Neural progenitor cell (in vitro differentiated cells): ENCODE measurements at regions not wholly inside any gene's neighbourhood (a gene's known extent, or its start where the extent isn't known, plus 50 kb on each side); places are given as distances from the start of the nearest gene placed in this dataset.

Experiments used
- CTCF ChIP-seq: fragments of 200-600 bp; sonication (generic); IDR thresholded peaks from 2 replicates; pipeline ENCODE4 v1.5.1; 2017; ENCODE audit warnings: antibody characterized with exemption, mild to moderate bottlenecking
- EZH2 ChIP-seq: fragments of 200-600 bp; sonication (generic); IDR thresholded peaks from 2 replicates; pipeline ENCODE4 v1.6.1; 2017; ENCODE audit warnings: antibody characterized with exemption, mild to moderate bottlenecking, moderate library complexity

- no peak for TF ChIP-seq CTCF
- TF ChIP-seq EZH2: no peak
Measured at GRCh38 chr5:115737452-115737851, 79.0 kb downstream of the CDO1 start.
